GM18861 (cell line): ENCODE measurements at regions not wholly inside any gene's neighbourhood (a gene's known extent, or its start where the extent isn't known, plus 50 kb on each side); places are given as distances from the start of the nearest gene placed in this dataset.
"Not testable (repeated sequence)": the region's sequence is repeated elsewhere in the genome, so short reads cannot be mapped to it uniquely, and the experiment has no call there.

Source experiments
- ATAC-seq: cut with Tn5 transposase; IDR thresholded peaks from one replicate; pipeline ENCODE4 v1.9.1; 2021; ENCODE audit not compliant: unreplicated experiment

DNA sequence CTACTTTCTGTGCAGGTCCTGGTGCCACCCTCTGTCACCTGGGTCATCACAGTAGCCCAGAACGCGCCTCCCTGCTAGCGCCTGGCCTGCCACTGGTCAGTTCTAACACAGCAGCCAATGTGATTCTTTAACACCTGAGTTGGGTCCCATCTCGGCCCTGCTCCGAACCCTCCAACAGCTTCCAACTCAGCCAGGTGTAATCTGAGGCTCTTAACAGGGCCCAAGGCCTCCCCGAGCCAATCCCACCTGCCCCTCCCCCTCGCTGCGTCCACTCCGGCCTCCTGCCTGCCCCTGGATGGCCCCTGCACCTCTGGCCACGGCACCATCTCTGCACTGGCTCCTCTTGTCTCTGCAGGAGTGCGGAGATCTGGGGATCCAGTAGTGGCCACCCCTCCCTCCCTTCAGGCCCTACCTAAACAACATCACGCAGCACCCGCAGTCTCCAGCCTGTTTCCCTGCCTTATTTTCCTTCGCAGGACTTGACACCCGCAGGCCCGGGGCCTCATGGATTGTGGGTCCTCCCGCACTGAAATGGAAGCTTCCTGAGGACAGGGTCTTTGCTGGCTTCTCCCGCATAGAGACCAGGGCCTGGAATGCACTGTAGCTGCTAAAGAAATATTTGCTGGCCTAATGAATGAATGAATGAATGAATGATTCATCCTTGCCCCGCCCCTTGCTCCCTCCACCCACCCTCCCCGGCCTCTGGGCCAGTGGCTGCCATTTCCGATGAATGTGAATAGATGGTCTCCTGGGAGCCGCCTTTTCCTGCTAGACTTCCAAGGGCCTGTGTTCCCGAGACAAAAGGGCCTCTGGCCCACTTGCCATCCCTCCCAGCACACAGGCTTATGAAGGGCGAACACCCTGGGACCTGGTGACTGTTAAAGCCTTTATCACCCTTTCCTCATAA lies 174.8 kb upstream of the FOXF1 start:
- ATAC-seq: no peak

DNA sequence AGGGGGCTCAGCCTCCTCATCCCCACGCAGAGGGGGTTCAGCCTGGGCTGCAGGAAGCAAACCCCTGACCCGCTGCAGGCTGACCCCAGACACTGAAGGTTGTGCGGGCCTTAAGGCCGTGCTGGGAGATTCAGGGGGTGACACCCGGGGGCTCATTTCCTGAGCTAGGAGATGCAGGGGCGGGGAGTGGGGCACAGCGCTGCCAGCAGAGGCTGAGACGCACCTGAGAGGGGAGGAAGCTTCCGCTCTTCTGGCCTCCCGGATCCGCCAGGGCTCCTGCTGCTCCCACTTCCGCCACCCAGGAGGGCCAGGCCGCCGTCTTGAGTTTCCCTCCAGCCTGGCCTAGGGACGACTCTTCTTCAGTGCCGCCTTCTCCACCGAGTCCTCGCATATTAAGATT lies 173.2 kb upstream of the FOXF1 start:
- no peak for ATAC-seq

DNA sequence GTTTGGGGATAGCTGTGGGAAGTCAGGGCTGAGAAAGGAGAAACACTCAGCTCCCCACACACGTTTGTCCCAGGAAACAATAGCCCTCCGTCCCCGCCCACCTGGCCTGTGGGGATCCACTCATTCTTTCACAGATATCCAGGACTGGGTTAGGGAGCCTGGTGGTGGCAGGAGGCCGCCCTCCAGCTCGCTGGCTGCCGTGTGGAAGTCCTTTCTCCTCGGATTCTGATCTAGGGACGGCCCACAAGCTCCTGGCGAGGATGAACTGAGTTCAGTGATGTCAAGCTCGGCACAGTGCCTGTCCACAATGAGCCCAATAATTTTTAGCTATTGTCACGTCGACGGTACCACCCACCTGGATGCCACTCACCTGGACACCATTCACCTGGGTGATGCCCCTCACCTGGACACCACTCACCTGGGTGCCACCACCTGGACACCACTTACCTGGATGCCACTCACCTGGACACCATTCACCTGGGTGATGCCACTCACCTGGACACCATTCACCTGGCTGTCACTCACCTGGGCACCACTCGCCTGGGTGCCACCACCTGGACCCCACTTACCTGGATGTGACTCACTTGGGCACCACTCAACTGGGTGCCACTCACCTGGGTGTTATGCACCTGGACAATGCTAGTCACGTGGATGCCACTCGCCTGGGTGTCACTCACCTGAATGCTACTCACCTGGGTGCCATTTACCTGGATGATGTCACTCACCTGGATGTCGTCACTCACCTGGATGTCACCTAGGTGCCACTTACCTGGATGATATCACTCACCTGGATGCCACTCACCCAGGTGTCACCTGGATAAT lies 172.5 kb upstream of the FOXF1 start:
- ATAC-seq: no peak

DNA sequence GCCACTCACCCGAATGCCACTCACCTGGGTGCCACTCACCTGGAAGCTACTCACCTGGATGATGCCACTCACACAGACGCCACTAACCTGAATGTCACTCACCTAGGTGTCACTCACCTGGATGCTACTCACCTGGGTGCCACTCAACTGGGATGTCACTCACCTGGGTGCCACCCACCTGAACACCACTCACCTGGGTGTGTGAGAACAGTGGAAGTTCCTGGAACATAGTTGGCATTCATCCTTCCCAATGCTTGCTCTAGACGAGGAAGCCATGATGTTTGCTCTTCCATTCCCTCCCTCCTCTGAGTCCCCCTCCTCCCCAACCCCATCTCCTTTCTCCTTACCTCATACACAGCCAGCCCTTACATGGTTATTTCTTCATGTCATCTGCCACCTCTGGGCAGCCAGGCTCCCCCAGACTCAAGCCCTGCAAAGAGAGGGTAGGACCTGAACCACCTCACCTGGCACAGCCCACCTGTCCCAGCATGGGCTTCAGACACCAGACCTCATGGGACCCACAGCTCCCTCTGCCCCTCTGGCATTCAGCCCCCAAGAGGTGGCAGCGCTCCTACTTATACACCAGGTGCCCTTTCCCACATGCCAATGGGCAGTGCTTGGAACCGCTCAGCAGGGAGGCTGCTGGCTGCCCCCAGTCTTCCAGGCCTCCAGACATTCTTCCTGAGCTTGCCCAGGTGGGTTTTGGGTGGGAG lies 171.8 kb upstream of the FOXF1 start:
- ATAC-seq: no peak

DNA sequence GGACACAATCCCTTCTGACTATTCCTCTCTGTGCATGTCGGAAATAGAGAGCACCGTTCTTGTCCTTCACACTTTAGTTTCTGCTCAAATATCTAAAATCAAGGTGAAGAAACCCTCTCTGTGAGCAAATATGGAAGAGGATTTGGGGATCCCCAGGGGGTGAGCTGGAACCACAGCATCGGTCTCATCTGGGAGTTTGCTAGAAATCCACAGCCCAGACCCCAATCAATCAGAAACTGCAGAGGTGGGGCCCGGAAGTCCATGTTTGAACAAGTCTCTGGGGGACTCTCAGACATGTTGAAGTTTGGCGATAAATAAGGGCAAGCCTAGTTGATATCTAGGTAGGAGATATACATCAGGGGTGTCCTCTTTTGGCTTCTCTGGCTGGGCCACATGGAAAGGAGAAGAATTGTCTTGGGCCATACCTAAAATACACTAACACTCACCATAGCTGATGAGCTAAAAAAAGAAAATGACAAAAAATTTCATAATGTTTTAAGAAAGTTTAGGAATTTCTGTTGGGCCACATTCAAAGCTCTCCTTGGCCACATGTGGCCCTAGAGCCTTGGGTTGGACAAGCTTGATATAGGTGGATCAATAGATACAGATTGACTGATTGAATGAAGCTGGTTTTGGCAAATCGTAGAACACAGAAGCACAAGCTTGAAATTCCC lies 168.0 kb upstream of the FOXF1 start:
- ATAC-seq: no peak

DNA sequence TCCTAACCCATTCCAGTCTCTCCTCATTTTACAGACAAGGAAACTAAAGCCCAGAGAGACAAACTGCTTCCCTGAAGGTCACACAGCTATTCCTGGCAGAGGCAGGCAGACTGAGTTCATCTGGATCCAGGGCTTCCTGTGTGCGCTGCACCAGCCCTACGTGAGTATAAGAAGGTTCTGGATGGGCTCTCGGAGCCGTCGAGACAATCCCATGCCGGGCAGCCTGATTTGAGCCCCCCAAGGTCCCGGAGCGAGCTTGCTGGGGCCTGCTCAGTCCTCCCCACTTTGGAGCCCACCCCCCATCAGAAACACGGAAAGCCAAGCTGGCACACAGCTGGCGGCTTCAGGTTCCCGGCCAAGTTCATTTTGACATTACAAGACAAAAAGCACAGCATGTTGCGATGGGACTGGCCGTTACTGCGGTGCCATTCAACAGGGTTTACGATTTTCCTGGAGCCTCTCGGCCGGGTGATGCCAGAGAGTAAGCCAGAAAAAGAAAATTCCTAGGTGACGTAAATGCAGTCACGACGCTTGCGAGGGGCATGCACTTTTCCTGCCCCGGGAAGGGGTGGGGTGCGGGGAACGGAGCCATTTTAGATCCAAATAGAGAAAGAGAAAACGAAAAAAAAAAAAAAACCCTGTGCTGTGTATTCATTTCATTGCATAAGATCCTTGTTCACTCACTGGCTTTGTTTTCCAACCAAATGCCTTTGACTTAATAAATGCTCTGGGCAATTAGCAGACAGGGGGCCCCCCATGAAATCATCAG lies 167.1 kb upstream of the FOXF1 start:
- ATAC-seq: no peak

DNA sequence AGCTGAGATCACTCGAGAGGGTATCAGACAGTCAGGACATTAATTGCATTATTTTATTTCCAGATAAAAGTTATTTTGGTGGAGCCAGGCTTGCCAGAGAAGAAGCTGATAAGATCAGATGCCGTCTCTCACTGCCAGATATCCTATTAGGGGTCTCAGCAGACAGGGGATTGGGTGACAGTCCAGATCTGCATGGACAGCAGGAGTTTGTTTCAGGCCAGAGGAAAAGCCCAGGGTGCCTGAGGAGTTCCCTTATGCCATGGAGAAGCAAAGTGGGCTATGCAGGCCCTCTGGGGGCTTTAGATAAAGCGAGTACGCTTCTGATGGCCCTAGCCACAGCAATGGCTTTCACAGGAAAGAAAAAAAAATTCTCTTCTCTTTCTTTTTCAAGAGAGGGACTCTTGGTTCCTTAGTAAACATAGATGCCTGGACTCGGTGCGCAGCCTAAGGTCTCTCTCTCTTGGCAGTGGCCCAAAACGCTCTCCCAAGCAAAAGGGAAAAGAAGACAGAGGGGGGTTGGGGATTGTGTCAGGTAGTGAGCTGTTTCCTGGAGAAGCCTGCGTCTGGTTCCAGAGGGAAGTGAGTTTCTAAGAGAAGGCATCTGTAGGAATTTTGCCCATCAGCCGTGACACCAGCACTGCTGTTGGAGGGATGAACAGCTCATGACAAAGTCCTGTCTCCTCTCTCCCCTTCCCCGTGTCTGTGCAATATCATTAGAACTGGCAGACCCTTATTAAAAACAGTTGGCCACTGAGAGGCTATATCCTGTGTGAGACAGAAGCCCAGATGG lies 166.3 kb upstream of the FOXF1 start:
- no peak for ATAC-seq

DNA sequence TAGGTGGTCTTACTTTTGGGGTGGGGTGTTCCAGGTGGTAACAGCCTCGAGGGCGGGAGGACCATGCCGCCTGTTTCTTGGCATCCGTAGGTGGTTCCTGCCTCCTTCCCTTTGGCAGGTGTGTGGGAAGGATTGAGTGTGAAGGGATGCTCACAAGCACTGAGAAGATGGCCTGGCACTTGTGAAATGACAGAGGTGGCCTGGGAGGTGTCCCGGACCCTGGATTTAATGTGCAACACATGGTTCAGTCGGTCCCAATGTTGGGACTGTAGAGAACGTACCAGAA lies 165.8 kb upstream of the FOXF1 start:
- no peak for ATAC-seq

DNA sequence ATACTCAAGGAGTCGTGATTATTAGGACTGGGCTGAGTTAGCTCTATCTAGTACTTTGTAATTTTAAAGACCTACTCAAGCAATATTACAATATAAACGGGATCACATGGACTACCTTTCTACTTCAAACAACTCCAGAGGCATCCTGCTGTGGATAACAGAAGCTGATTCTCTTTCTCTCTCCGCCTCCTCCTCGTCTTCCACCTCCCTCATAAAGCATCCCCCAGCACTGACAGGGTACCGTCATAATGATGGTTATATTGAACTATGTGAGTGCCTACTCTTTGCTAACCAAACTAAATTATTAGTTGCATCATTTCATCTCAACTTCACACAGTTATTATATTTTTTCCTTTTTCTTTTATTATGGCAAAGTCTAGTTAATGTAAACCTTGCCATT lies 165.4 kb upstream of the FOXF1 start:
- ATAC-seq: no peak

DNA sequence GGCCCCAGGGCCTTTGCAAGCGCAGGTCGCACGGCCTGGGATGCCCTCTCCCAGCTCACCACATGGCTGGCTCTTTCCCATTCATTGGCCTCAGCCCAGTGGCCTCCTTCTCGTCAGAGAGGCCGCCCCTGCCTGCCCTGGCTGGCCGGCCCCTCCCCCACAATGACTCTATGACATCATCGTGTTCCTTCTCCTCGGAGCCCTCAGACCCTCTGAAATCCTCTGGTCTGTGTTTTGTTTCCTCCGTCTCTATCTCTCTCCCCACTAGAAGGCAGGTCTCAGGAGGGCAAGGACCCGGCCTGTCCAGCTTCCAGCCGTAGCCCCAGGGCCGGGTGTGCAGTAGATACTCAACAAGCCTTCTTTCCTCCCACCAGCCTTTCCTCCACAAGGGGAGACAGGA lies 164.8 kb upstream of the FOXF1 start:
- ATAC-seq: no peak

DNA sequence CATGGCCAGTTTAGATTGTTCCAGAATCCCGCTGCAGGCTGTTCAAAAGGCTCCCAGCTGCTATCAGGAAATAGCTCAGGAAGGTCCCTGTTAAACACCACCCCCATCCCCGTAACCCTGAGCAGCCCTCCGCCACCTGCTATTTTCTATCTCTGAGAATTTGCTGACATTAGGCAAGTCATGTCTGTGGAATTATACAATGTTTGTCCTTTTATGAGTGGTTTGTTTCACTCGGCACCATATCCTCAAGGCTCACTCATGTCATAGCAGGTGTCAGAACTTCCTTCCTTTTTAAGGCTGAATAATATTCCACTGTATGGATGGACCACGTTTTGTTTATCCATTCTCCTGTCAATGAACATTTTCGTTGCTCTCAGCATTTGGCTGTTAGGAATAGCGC lies 164.3 kb upstream of the FOXF1 start:
- ATAC-seq: no peak

DNA sequence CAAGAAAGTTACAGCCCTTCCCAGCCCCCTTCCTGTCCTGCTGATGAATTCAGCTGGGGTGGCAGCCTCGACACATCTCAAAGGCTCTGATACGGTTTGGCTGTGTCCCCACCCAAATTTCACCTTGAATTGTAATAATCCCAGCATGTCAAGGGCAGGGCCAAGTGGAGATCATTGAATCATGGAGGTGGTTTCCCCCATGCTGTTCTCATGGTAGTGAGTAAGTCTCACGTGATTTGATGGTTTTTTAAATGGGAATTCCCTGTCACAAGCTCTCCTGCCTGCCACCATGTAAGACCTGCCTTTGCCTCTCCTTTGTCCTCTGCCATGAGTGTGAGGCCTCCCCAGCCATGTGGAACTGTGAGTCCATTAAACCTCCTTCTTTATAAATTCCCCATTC lies 163.2 kb upstream of the FOXF1 start:
- no peak for ATAC-seq

DNA sequence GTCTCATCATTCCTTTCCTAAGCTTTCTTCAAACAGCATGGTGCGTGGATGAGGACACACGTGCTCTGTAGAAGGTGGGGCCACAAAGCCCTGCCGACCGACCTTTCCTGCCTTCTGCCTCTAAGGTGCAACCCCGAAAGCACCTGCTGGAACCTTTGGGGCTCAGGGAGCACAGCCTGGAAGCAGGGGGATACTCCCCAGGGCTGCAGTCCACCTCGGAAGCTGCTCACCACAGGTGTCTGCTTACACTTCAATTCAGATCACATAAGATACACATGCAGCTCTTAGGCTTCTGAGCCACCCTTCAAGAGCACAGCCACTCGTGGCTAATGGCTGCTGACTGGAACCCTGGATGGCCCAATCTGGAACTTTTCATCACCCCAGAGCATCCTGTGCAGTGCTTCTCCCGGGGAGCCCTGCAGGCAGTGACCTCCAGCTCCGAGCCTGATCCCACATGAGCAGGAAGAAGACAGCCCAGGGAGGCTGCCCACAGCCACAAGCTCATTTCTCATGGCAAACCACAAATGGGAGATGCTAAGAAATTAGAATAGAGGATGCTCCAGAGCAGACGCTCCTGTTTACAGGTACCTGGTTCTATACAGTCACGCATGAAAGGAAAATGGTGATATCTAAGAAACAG lies 162.3 kb upstream of the FOXF1 start:
- ATAC-seq: no peak

DNA sequence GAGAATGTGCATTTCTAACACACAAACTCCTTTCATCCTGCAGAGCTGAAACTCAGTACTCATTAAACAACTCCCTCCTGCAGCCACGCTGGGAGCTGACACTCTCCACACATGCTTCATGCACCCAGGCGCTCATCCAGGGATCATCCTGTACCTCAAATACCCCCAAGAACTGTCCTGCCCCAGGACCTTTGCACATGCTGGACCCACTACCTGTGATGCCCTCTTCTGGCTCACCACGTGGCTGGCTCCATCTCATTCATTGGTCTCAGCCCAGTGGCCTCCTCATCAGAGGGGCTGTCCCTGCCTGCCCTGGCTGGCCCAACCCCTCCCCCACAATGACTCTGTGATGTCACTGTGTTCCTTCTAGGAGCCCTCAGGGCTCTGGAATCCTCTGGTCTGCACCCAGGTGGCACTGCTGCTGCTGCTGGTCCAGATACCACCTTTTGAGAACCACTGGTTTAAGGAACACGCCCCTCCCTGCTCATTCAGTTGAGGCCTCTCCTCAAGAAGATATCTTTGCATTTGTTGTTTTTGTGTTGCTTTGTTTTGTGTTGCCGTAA lies 160.9 kb upstream of the FOXF1 start:
- ATAC-seq: no peak

DNA sequence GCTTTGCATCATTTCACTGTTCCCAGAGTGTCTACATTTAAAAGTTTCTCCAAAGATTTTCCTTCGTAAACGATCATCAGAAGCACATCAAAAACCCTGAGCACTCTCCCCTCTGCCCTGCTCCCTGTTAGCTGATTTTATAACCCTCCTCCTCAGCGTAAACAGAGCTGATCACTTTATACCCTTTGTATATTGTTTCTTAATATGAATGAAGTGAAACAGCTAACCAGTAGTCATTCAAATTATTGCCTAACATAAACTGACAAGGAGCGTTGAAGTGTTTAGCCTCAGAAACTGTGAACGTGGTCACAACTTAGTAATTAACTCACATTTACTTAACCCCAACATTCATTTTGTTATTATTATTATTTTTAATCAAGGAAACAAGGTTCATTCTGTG lies 160.0 kb upstream of the FOXF1 start:
- ATAC-seq: no peak

DNA sequence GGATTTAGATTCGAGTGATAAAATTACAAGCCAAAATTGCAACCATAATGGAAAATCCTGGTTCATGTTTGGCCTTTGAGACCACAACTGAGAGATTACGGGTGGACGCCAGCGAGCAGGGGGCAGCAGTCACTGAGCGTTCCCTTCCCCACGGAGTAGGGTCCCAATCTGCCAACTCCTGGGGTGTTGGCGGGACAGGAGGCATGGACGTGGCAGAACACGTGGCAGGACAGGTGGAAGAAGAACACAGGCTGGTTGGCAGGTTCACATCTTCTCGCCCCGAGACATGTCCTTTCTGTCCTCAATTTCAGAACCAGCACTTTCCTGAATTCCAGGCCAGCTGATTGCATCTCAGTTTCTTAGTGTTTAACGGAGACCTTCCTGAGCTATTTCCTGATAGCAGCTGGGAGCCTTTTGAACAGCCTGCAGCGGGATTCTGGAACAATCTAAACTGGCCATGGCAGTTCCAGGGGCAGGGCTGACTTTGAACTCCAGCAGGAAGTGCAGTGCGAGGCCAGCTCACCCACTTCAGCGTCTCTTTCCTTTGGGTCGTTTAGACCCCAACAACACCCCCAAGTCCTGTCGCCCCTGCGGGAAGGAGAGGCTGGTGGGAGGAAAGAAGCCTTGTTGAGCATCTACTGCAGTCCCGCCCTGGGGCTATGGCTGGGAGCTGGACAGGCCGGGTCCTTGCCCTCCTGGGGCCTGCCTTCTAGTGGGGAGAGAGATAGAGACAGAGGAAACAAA lies 159.1 kb upstream of the FOXF1 start:
- no peak for ATAC-seq

DNA sequence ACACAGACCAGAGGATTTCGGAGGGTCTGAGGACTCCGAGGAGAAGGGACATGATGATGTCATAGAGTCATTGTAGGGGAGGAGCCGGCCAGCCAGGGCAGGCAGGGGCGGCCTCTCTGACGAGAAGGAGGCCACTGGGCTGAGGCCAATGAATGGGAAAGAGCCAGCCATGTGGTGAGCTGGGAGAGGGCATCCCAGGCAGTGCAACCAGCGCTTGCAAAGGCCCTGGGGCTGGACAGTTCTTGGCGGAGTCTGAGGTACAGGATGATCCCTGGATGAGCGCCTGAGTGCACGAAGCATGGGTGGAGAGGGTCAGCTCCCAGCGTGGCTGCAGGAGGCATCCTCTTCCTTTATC lies 158.6 kb upstream of the FOXF1 start:
- ATAC-seq: not testable (repeated sequence)

DNA sequence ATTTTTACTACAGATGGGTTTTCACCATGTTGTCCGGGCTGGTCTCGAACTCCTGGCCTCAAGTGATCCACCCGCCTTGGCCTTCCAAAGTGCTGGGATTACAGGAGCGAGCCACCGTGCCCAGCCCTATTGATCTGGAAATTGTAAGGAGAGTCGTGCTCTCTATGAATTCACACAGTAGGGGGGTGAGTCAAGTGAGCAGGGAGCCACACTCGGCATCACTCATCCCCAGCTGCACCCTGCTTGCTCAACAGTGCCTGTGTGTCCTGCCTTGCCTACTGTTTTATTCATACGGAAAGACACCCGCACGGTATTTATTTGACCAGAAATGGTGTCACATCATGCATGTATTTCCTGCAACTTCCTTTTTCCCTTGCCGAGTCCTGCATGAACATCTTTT lies 157.2 kb upstream of the FOXF1 start:
- no peak for ATAC-seq
